ENCODE measurements at regions not wholly inside any gene's neighbourhood (a gene's known extent, or its start where the extent isn't known, plus 50 kb on each side); places are given as distances from the start of the nearest gene placed in this dataset.

DNA sequence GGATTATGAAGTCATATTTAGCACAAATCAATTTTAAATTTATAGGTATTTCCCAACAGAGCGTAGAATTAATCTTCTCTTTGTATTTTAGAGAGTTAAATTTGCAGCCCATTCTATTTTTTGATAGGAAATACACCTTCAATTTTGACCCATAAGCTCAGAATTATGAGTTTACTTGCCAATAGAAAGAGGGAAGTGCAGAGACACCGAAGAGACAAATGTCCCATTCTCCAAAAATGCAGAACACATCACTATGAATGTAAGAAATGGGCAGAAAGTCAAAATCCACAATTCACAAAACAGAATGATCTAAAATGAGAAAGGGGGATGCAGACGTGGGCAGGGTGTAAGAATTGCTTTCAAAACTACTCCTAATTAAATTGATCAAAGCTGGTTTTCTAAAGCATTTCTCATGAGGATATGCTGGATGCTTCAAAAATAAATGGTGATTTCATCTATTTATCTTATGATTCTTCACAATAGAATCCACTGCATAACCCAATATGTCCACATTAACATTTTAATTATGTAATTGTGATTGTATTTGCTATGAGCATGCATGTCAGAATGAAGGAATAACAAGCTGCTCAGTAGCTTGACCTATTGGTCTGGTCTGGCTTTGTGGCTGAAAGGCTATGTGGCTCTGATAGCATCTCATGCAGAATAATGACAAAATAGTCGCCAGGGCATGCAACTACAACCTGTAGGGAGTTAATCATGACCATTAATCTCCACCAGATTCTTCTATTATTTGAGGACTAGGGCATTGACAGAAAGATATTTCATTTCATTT lies 550.1 kb upstream of the CDH18 start:
- H3K9me3 ChIP-seq, result peaks cover 0 to 4% (median 1%) of the 10 kb centered on the region in 4 donors
- no peak for TF ChIP-seq CTCF (IDR thresholded peaks at IDR 0.05)
- no peak for TF ChIP-seq EP300 (IDR thresholded peaks at IDR 0.05)
- no peak for TF ChIP-seq POLR2AphosphoS5 (IDR thresholded peaks at IDR 0.05)
- no peak for TF ChIP-seq POLR2A (IDR thresholded peaks at IDR 0.05)
- H3K27ac ChIP-seq, result no peak overlapping the region
- no peak overlapping the region for H3K4me3 ChIP-seq
- no peak for DNase-seq
- WGBS, 2 donors, result 62 to 78% methylated on average over 4 of the region's 4 CpGs
- H3K36me3 ChIP-seq, result no peaks in the 10 kb centered on the region
- no peaks in the 10 kb centered on the region for H3K4me1 ChIP-seq
- no peaks in the 10 kb centered on the region for H3K27me3 ChIP-seq
- intact Hi-C loops (cut with DNase I), result no loop called here

DNA sequence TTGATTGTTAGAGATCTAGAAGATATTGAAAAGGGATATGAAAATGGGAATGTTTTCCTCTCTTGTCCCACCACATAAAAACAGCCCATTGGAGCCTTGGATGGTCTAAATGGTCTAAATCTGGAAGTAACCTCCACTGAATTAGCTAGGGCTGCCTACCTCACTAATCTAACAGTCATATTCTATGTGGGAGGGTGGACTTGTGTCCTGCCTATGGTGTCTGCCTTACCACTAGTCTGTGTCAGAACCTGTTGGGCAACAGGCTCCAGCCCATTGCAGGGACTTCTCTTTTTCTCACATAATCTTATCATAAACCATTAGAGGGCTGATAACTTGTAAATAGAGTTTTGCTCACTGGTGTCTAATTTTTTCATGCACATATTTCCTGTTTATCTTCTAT lies 548.8 kb upstream of the CDH18 start:
- Histone ChIP-seq H3K4me3 (no peak overlapping the region), H3K9me3 (peaks cover 0 to 4% (median 1%) of the 10 kb centered on the region in 4 donors), H3K27ac (no peak overlapping the region), H3K27me3 (no peaks in the 10 kb centered on the region), H3K36me3 (no peaks in the 10 kb centered on the region), H3K4me1 (no peaks in the 10 kb centered on the region)
- DNase-seq, result no peak
- TF ChIP-seq POLR2A (IDR thresholded peaks at IDR 0.05) (no peak), CTCF (IDR thresholded peaks at IDR 0.05) (no peak), POLR2AphosphoS5 (IDR thresholded peaks at IDR 0.05) (no peak), EP300 (IDR thresholded peaks at IDR 0.05) (no peak)
- intact Hi-C loops (cut with DNase I), result no loop called here

- TF ChIP-seq POLR2AphosphoS5 (IDR thresholded peaks at IDR 0.05) (no peak), EP300 (IDR thresholded peaks at IDR 0.05) (no peak), CTCF (IDR thresholded peaks at IDR 0.05) (no peak), POLR2A (IDR thresholded peaks at IDR 0.05) (no peak)
These were observed 548.3 kb upstream of the CDH18 start for GRCh38 chr5:20536341-20536740.

GRCh38 chr5:20528471-20528870 lies 540.5 kb upstream of the CDH18 start:
- no peaks in the 10 kb centered on the region for H3K27me3 ChIP-seq
- TF ChIP-seq POLR2A (IDR thresholded peaks at IDR 0.05) (no peak), POLR2AphosphoS5 (IDR thresholded peaks at IDR 0.05) (no peak)
- intact Hi-C loops (cut with DNase I), result no loop called here
- H3K9me3 ChIP-seq, result peaks cover 0 to 2% (median 0%) of the 10 kb centered on the region in 4 donors
- H3K36me3 ChIP-seq, result no peaks in the 10 kb centered on the region
- no peak overlapping the region for H3K4me3 ChIP-seq
- WGBS, 2 donors, result 76 to 92% methylated on average over 1 of the region's 1 CpG
- no peak overlapping the region for H3K27ac ChIP-seq
- no peaks in the 10 kb centered on the region for H3K4me1 ChIP-seq
- DNase-seq, result no peak

More at GRCh38 chr5:20536341-20536740, 548.3 kb upstream of the CDH18 start:
- H3K27me3 ChIP-seq, result no peaks in the 10 kb centered on the region
- H3K36me3 ChIP-seq, result no peaks in the 10 kb centered on the region
- no peak overlapping the region for H3K27ac ChIP-seq
- intact Hi-C loops (cut with DNase I), result no loop called here
- no peak overlapping the region for H3K4me3 ChIP-seq
- WGBS, 2 donors, result 39 to 72% methylated on average over 2 of the region's 2 CpGs
- no peak for DNase-seq
- H3K9me3 ChIP-seq, result peaks cover 0 to 6% (median 1%) of the 10 kb centered on the region in 4 donors
- no peaks in the 10 kb centered on the region for H3K4me1 ChIP-seq

- intact Hi-C loops (cut with DNase I), result no loop called here
- Histone ChIP-seq H3K9me3 (no peaks in the 10 kb centered on the region), H3K36me3 (no peaks in the 10 kb centered on the region), H3K4me1 (no peaks in the 10 kb centered on the region), H3K27ac (no peak overlapping the region), H3K27me3 (no peaks in the 10 kb centered on the region), H3K4me3 (no peak overlapping the region)
- 91 to 92% methylated on average over 5 of the region's 5 CpGs for WGBS, 2 donors
- TF ChIP-seq EP300 (IDR thresholded peaks at IDR 0.05), result no peak
- TF ChIP-seq POLR2AphosphoS5 (IDR thresholded peaks at IDR 0.05), result no peak
- TF ChIP-seq CTCF (IDR thresholded peaks at IDR 0.05), result no peak
- no peak for TF ChIP-seq POLR2A (IDR thresholded peaks at IDR 0.05)
- DNase-seq, result no peak
These were observed 537.1 kb upstream of the CDH18 start for GRCh38 chr5:20524991-20525529.
